H9 (cell line): ENCODE measurements at regions not wholly inside any gene's neighbourhood (a gene's known extent, or its start where the extent isn't known, plus 50 kb on each side); places are given as distances from the start of the nearest gene placed in this dataset.
A peak's percentile ranks its signal among the peaks of the same experiment; 100 is the strongest.

Experiments used
- DNase-seq: peaks from one replicate; pipeline ENCODE4 v3.0.0-alpha.2; 2017
- H2AFZ ChIP-seq: one replicate; pipeline ENCODE4 v1.6.1; 2013; ENCODE audit warnings: mild to moderate bottlenecking, low read length, control low read depth, moderate library complexity
- H2AK5ac ChIP-seq: 2 replicates; pipeline ENCODE4 v1.6.1; 2013; ENCODE audit warnings: low read length, control low read depth, mixed read lengths; ENCODE audit not compliant: insufficient read length
- H2BK120ac ChIP-seq: one replicate; pipeline ENCODE4 v1.6.1; 2013; ENCODE audit warnings: low read depth, mild to moderate bottlenecking, low read length, control low read depth, inconsistent platforms; ENCODE audit not compliant: poor library complexity, severe bottlenecking
- H2BK12ac ChIP-seq: 2 replicates; pipeline ENCODE4 v1.6.1; 2013; ENCODE audit warnings: low read length, control low read depth, mixed read lengths, low read depth; ENCODE audit not compliant: insufficient read length
- H2BK15ac ChIP-seq: 2 replicates; pipeline ENCODE4 v1.6.1; 2013; ENCODE audit warnings: low read depth, low read length, control low read depth
- H2BK20ac ChIP-seq: one replicate; pipeline ENCODE4 v1.6.1; 2013; ENCODE audit warnings: low read depth, mild to moderate bottlenecking, low read length, control low read depth, inconsistent platforms; ENCODE audit not compliant: poor library complexity, severe bottlenecking
- H2BK5ac ChIP-seq: 2 replicates; pipeline ENCODE4 v1.6.1; 2013; ENCODE audit warnings: low read length, control low read depth, mixed read lengths; ENCODE audit not compliant: insufficient read length
- H3K14ac ChIP-seq: 2 replicates; pipeline ENCODE4 v1.6.1; 2013; ENCODE audit warnings: low read length, control low read depth; ENCODE audit not compliant: insufficient read depth
- H3K18ac ChIP-seq: 2 replicates; pipeline ENCODE4 v1.6.1; 2013; ENCODE audit warnings: low read depth, mild to moderate bottlenecking, mixed read lengths, low read length, control low read depth; ENCODE audit not compliant: insufficient read length
- H3K23ac ChIP-seq: 2 replicates; pipeline ENCODE4 v1.6.1; 2013; ENCODE audit warnings: low read length, control low read depth, mixed read lengths, low read depth; ENCODE audit not compliant: insufficient read length
- H3K23me2 ChIP-seq: 2 replicates; pipeline ENCODE4 v1.6.1; 2013; ENCODE audit warnings: low read depth, mild to moderate bottlenecking, mixed read lengths, low read length, control low read depth; ENCODE audit not compliant: insufficient read length, poor library complexity, severe bottlenecking
- H3K27ac ChIP-seq: 2 replicates; pipeline ENCODE4 v1.5.1; 2013; ENCODE audit warnings: low read length, control low read depth, mixed read lengths, low read depth; ENCODE audit not compliant: insufficient read length
- H3K27me3 ChIP-seq: 2 replicates; pipeline ENCODE4 v1.6.1; 2013; ENCODE audit warnings: low read length, control low read depth, inconsistent platforms; ENCODE audit not compliant: insufficient read depth
- H3K4ac ChIP-seq: 2 replicates; pipeline ENCODE4 v1.6.1; 2013; ENCODE audit warnings: low read depth, mild to moderate bottlenecking, control low read depth, inconsistent platforms, low read length, moderate library complexity
- H3K4me1 ChIP-seq: 2 replicates; pipeline ENCODE4 v1.6.1; 2013; ENCODE audit warnings: low read length, control low read depth, inconsistent platforms; ENCODE audit not compliant: insufficient read depth
- H3K4me2 ChIP-seq: 2 replicates; pipeline ENCODE4 v1.6.1; 2013; ENCODE audit warnings: low read length, control low read depth, mixed read lengths; ENCODE audit not compliant: insufficient read length, insufficient read depth
- H3K56ac ChIP-seq: 2 replicates; pipeline ENCODE4 v1.6.1; 2013; ENCODE audit warnings: low read depth, mild to moderate bottlenecking, mixed read lengths, low read length, control low read depth; ENCODE audit not compliant: insufficient read length
- H3K79me1 ChIP-seq: 2 replicates; pipeline ENCODE4 v1.6.1; 2013; ENCODE audit warnings: low read depth, mild to moderate bottlenecking, moderate library complexity, low read length, control low read depth, inconsistent platforms; ENCODE audit not compliant: insufficient read depth, poor library complexity, severe bottlenecking
- H3K79me2 ChIP-seq: 2 replicates; pipeline ENCODE4 v1.6.1; 2013; ENCODE audit warnings: low read length, control low read depth, inconsistent platforms; ENCODE audit not compliant: insufficient read depth
- H3K9ac ChIP-seq: 2 replicates; pipeline ENCODE4 v1.6.1; 2013; ENCODE audit warnings: low read length, control low read depth, mixed read lengths; ENCODE audit not compliant: insufficient read length; ENCODE audit errors: extremely low read depth
- H3K9me3 ChIP-seq: one replicate; pipeline ENCODE4 v1.6.1; 2013; ENCODE audit warnings: low read depth, low read length, inconsistent platforms; ENCODE audit not compliant: control insufficient read depth
- H3T11ph ChIP-seq: one replicate; pipeline ENCODE4 v1.6.1; 2013; ENCODE audit warnings: mild to moderate bottlenecking, low read length, control low read depth, inconsistent platforms
- H4K20me1 ChIP-seq: one replicate; pipeline ENCODE4 v1.6.1; 2013; ENCODE audit not compliant: control insufficient read depth, insufficient read length, insufficient read depth
- H4K5ac ChIP-seq: 2 replicates; pipeline ENCODE4 v1.6.1; 2013; ENCODE audit warnings: low read depth, mild to moderate bottlenecking, mixed read lengths, low read length, control low read depth; ENCODE audit not compliant: insufficient read length
- H4K8ac ChIP-seq: replicated peaks from 2 replicates; pipeline ENCODE4 v1.6.1; 2013; ENCODE audit warnings: low read length, control low read depth, mixed read lengths, low read depth; ENCODE audit not compliant: insufficient read length
- H4K91ac ChIP-seq: 2 replicates; pipeline ENCODE4 v1.6.1; 2013; ENCODE audit warnings: low read depth, mild to moderate bottlenecking, moderate library complexity, mixed read lengths, low read length, control low read depth; ENCODE audit not compliant: insufficient read length
- H3K27ac Mint-ChIP-seq, 3 experiments: 2 replicates in 2 of 3; 3 replicates in 1 of 3; pipeline ENCODE4 v1.8.0; 2020 to 2021; ENCODE audit warnings: mixed read lengths in 3 of 3, mild to moderate bottlenecking in 1 of 3, moderate library complexity in 1 of 3
- H3K27me3 Mint-ChIP-seq: 2 replicates; pipeline ENCODE4 v1.8.0; 2021; ENCODE audit warnings: low read depth, mild to moderate bottlenecking, moderate library complexity, mixed read lengths
- H3K36me3 Mint-ChIP-seq, 3 experiments: 2 replicates in 2 of 3; 3 replicates in 1 of 3; pipeline ENCODE4 v1.8.0; 2020 to 2021; ENCODE audit warnings: low read depth in 3 of 3, mixed read lengths in 3 of 3; ENCODE audit not compliant: insufficient read depth in 1 of 3
- H3K4me1 Mint-ChIP-seq, 2 experiments: 2 replicates each; pipeline ENCODE4 v1.8.0; 2020; ENCODE audit warnings: mixed read lengths in 2 of 2
- H3K4me3 Mint-ChIP-seq, 2 experiments: 2 replicates in 1 of 2; 3 replicates in 1 of 2; pipeline ENCODE4 v1.8.0; 2020 to 2021; ENCODE audit warnings: mild to moderate bottlenecking in 2 of 2, mixed read lengths in 2 of 2, moderate library complexity in 1 of 2
- H3K9me3 Mint-ChIP-seq, 2 experiments: 2 replicates in 1 of 2; 3 replicates in 1 of 2; pipeline ENCODE4 v1.8.0; 2020; ENCODE audit warnings: mild to moderate bottlenecking in 2 of 2, mixed read lengths in 2 of 2, moderate library complexity in 1 of 2
- WGBS: extraction: QIAGEN DNeasy Blood & Tissue Kit; methylation state at CpG from one replicate; pipeline ENCODE4 v1.1.7; 2013; ENCODE audit warnings: missing lambda C conversion rate, low lambda C conversion rate, mixed read lengths; ENCODE audit not compliant: insufficient read length; ENCODE audit errors: extremely low coverage; 5-methylcytosine and 5-hydroxymethylcytosine counted together
- TF ChIP-seq, protein P1 (sequence below): fragments of 200-600 bp; sonication (generic); conservative IDR thresholded peaks from 3 replicates; pipeline ENCODE4 v1.8.0; 2021; ENCODE audit warnings: antibody characterized with exemption, mild to moderate bottlenecking

DNA sequence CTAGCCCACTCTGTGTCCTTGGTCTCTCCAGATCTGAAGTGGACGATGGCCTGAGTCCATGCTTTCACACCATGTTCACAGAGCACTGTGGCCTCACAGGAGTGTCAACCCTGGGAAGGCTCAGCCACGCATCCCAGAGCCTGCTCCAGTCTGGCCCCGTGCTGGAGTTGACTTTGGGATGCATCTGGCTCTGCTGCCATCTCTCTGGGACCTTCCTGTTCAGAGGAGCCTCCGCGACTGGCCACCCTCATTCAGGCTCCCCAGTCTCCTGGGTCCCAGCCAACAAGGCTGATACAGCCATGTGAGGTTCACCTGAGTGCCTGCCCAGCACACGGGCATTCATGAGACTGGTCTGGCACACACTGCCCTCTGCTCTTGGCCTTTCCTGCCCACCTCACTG is 199.7 kb upstream of the RAB6C start:
- Histone ChIP-seq H3K4ac (no peak overlapping the region), H4K8ac (no peak overlapping the region), H3K14ac (no peak overlapping the region; the same call in 1 of the 2 replicates), H3K4me1 (no peaks in the 10 kb centered on the region), H2BK5ac (no peak overlapping the region), H2BK120ac (no peak overlapping the region), H3K9me3 (no peaks in the 10 kb centered on the region), H3K79me2 (no peaks in the 10 kb centered on the region), H4K5ac (no peak overlapping the region), H3K27me3 (no peaks in the 10 kb centered on the region), H3K27ac (no peak overlapping the region), H2AFZ (no peak overlapping the region), H2BK12ac (no peak overlapping the region), H4K20me1 (no peaks in the 10 kb centered on the region), H2AK5ac (no peak overlapping the region), H3K4me2 (no peak overlapping the region), H2BK15ac (no peak overlapping the region), H3K23me2 (no peaks in the 10 kb centered on the region), H3K9ac (no peak overlapping the region), H3K79me1 (no peaks in the 10 kb centered on the region), H3T11ph (no peak overlapping the region), H4K91ac (no peak overlapping the region), H3K56ac (no peak overlapping the region), H3K18ac (no peak overlapping the region), H2BK20ac (no peak overlapping the region), H3K23ac (no peak overlapping the region)
- peaks cover 15 to 18% of the 10 kb centered on the region in 2 experiments for H3K4me1 Mint-ChIP-seq
- DNase-seq: peak; percentile 12
- no peaks in the 10 kb centered on the region for H3K36me3 Mint-ChIP-seq
- no CpG with 5 or more reads among the region's 6 CpGs for WGBS
- no peaks in the 10 kb centered on the region for H3K9me3 Mint-ChIP-seq
- no peaks in the 10 kb centered on the region; the same call in 1 of the 2 replicates for H3K27me3 Mint-ChIP-seq
- no peak overlapping the region for H3K4me3 Mint-ChIP-seq
- TF ChIP-seq, protein P1, sequence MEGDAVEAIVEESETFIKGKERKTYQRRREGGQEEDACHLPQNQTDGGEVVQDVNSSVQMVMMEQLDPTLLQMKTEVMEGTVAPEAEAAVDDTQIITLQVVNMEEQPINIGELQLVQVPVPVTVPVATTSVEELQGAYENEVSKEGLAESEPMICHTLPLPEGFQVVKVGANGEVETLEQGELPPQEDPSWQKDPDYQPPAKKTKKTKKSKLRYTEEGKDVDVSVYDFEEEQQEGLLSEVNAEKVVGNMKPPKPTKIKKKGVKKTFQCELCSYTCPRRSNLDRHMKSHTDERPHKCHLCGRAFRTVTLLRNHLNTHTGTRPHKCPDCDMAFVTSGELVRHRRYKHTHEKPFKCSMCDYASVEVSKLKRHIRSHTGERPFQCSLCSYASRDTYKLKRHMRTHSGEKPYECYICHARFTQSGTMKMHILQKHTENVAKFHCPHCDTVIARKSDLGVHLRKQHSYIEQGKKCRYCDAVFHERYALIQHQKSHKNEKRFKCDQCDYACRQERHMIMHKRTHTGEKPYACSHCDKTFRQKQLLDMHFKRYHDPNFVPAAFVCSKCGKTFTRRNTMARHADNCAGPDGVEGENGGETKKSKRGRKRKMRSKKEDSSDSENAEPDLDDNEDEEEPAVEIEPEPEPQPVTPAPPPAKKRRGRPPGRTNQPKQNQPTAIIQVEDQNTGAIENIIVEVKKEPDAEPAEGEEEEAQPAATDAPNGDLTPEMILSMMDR: no peak
- H3K27ac Mint-ChIP-seq: peak overlapping the region in 1 of 3 experiments; percentile 34; a peak in 1 of 7 replicates
